Stimulated activated naive CD4-positive, alpha-beta T cell treated with Interleukin-2 at 50 U/mL for 16 hours (primary cell): ENCODE measurements at regions not wholly inside any gene's neighbourhood (a gene's known extent, or its start where the extent isn't known, plus 50 kb on each side); places are given as distances from the start of the nearest gene placed in this dataset.

ENCODE experiments used
- DNase-seq: peaks from one replicate; lab custom pipeline; 2025; lab: John Stamatoyannopoulos, UW

DNA sequence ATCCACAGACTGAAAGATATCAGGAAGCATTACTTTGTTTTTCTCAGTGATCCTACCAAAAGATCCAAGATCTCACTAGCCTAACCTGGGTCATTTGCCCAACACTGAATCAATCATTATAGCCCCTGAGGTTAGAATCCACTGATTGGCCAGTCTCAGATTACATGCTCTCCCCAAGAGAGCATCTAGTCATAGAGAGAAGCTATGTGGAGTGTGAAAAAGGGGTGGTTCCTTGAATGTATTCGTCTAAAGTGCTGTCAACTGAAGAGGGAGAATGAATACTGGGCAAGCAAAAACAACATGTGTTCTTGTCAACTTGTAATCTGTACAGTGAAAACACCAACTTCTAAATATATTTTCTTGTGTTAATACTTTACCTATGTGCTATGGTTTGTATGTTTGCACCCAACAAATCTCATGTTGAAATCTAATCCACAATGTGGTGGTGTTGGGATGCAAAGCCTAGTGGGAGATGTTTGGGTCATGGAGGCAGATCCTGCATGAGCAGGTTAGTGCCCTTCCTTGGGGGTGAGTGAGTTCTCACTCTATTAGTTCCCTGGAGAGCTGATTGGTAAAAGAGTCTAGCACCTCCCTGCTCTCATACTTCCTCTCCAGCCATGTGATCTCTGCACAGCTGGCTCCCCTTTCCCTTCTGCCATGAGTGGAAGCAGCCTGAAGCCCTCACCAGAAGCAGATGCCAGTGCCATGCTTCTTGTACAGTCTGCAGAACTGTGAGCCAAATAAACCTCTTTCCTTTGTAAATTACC is 60.3 kb upstream of the PJA2 start:
- DNase-seq, result no peak

DNA sequence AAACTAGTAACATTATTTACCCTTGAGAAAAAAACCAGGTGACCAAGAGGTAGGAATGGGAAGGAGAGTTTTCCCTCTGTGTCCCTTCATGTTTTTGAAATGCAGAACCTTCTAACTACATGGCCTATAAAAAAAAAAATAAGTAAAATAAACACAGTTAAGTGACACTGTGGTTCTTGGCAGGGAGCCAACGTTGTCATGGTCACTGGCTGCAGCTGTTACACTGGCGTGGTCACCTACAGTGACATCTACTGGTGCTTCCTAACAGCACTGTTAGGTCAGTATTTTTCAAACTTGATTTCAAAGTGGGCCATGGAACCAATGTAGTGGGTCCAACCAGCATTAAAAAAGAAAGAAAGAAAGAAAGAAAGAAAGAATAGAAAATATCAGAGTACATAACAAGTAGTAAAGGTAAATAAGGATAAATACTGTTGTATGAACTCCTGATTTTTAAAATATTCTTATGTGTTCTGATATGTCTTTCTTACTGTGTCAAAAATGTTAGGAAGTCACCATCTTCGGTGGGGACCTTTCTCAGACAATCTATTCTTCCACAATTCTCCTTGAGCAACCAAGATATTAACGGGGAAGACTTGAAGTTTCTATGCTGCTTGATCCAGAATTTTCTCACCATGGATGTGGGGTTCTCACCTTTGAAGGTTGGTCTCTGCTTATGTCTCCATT is 59.1 kb upstream of the PJA2 start:
- DNase-seq, result peak; percentile 31

DNA sequence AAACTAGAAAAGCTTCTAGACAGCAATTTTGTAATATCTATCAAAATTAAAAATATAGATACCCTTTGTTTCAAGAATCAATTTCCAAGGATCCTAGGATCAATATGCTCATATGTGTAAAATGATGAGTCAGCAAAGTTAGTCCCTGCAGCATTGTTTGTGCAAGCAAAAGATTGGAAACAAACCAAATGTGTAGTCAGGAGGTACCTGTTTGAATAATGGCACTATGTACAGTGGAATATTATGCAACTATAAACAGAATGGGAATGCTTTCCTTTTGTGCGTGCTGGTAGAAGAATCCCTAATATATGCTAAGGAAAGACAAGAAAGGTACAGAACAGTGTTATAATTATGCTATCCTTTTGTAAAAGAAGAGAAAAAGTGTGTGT is 58.5 kb upstream of the PJA2 start:
- no peak for DNase-seq

DNA sequence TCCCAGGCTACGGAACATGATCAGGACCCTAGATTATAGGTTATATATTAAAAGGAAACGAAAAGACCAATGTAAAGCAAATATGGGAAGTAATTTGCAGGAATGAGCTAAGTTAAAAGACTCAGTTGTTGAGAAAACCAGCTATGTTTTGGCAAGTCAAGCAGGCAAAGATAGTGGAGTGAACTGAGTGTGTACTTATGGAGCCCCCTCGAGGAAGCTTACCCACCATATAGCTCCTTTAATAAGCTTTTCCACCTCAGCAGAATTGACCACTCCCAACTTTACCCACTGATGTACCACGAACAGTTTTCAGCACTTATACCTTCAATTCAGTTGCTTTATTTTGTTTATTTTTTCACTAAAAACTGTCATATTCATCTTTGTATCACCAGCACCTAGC is 57.3 kb upstream of the PJA2 start:
- no peak for DNase-seq
